Progenitor cell of endocrine pancreas (in vitro differentiated cells): ENCODE measurements at regions not wholly inside any gene's neighbourhood (a gene's known extent, or its start where the extent isn't known, plus 50 kb on each side); places are given as distances from the start of the nearest gene placed in this dataset.

Source experiments
- DNase-seq: peaks from one replicate; pipeline ENCODE4 v3.0.0; 2021; ENCODE audit warnings: low spot score; ENCODE audit not compliant: unreplicated experiment
- H3K27ac Mint-ChIP-seq: 2 replicates; pipeline ENCODE4 v1.8.0; 2021; ENCODE audit warnings: mild to moderate bottlenecking, moderate library complexity, mixed read lengths
- H3K27me3 Mint-ChIP-seq: 2 replicates; pipeline ENCODE4 v1.8.0; 2021; ENCODE audit warnings: mixed read lengths
- H3K36me3 Mint-ChIP-seq: 2 replicates; pipeline ENCODE4 v1.8.0; 2022; ENCODE audit warnings: mixed read lengths; ENCODE audit not compliant: insufficient read depth
- H3K4me1 Mint-ChIP-seq: 2 replicates; pipeline ENCODE4 v1.8.0; 2021; ENCODE audit warnings: low read depth, mixed read lengths
- H3K4me3 Mint-ChIP-seq: 2 replicates; pipeline ENCODE4 v1.8.0; 2021; ENCODE audit warnings: low read depth, mild to moderate bottlenecking, moderate library complexity, mixed read lengths
- H3K9me3 Mint-ChIP-seq: 2 replicates; pipeline ENCODE4 v1.8.0; 2021; ENCODE audit warnings: low read depth, mixed read lengths
- TF ChIP-seq, protein P1 (sequence below): fragments of 200-600 bp; sonication (generic); IDR thresholded peaks from one replicate; pipeline ENCODE4 v1.5.0; 2021; ENCODE audit warnings: antibody characterized with exemption, mild to moderate bottlenecking; ENCODE audit not compliant: unreplicated experiment

GRCh38 chr15:94778840-94779239 lies 547.5 kb downstream of the MCTP2 start:
- Mint-ChIP-seq H3K27ac (no peak overlapping the region), H3K4me3 (no peak overlapping the region), H3K9me3 (no peaks in the 10 kb centered on the region), H3K4me1 (peaks cover 1% of the 10 kb centered on the region), H3K27me3 (no peaks in the 10 kb centered on the region), H3K36me3 (no peaks in the 10 kb centered on the region)
- no peak for DNase-seq
- TF ChIP-seq, protein P1, sequence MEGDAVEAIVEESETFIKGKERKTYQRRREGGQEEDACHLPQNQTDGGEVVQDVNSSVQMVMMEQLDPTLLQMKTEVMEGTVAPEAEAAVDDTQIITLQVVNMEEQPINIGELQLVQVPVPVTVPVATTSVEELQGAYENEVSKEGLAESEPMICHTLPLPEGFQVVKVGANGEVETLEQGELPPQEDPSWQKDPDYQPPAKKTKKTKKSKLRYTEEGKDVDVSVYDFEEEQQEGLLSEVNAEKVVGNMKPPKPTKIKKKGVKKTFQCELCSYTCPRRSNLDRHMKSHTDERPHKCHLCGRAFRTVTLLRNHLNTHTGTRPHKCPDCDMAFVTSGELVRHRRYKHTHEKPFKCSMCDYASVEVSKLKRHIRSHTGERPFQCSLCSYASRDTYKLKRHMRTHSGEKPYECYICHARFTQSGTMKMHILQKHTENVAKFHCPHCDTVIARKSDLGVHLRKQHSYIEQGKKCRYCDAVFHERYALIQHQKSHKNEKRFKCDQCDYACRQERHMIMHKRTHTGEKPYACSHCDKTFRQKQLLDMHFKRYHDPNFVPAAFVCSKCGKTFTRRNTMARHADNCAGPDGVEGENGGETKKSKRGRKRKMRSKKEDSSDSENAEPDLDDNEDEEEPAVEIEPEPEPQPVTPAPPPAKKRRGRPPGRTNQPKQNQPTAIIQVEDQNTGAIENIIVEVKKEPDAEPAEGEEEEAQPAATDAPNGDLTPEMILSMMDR = no peak

GRCh38 chr15:94780166-94780565 lies 548.8 kb downstream of the MCTP2 start:
- H3K4me3 Mint-ChIP-seq = no peak overlapping the region
- H3K36me3 Mint-ChIP-seq = no peaks in the 10 kb centered on the region
- H3K4me1 Mint-ChIP-seq = peaks cover 1% of the 10 kb centered on the region
- no peak overlapping the region for H3K27ac Mint-ChIP-seq
- TF ChIP-seq, protein P1 = no peak
- DNase-seq = no peak
- H3K9me3 Mint-ChIP-seq = no peaks in the 10 kb centered on the region
- no peaks in the 10 kb centered on the region for H3K27me3 Mint-ChIP-seq

DNA sequence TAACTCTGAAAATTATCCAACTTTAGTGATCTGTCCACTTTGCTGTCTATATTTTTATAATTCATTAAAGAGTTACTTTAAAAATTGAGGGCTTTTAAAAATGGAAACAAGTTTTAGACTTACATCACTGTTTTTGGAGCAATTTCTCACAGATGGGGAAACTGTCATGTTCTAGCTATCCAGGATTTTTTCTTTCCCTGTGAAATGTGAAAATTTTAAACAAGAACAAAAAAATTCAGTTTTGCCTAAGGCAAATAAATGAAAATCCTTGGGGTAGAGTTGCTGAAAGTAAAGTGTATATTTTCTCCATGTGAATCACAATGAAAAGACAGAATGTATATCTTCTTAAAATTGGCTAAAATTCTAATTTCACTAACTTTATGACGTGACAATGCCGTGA lies 553.7 kb downstream of the MCTP2 start:
- no peak for DNase-seq
- no peaks in the 10 kb centered on the region for H3K9me3 Mint-ChIP-seq
- TF ChIP-seq, protein P1 = no peak
- peaks cover 2% of the 10 kb centered on the region for H3K4me1 Mint-ChIP-seq
- no peak overlapping the region for H3K4me3 Mint-ChIP-seq
- H3K27ac Mint-ChIP-seq = no peak overlapping the region
- H3K27me3 Mint-ChIP-seq = no peaks in the 10 kb centered on the region
- H3K36me3 Mint-ChIP-seq = no peaks in the 10 kb centered on the region

GRCh38 chr15:94791008-94791407 lies 559.6 kb downstream of the MCTP2 start:
- no peaks in the 10 kb centered on the region for H3K36me3 Mint-ChIP-seq
- H3K27ac Mint-ChIP-seq = no peak overlapping the region
- TF ChIP-seq, protein P1 = no peak
- no peak overlapping the region for H3K4me3 Mint-ChIP-seq
- peaks cover 8% of the 10 kb centered on the region for H3K27me3 Mint-ChIP-seq
- peaks cover 9% of the 10 kb centered on the region for H3K4me1 Mint-ChIP-seq
- H3K9me3 Mint-ChIP-seq = no peaks in the 10 kb centered on the region
- DNase-seq = no peak

DNA sequence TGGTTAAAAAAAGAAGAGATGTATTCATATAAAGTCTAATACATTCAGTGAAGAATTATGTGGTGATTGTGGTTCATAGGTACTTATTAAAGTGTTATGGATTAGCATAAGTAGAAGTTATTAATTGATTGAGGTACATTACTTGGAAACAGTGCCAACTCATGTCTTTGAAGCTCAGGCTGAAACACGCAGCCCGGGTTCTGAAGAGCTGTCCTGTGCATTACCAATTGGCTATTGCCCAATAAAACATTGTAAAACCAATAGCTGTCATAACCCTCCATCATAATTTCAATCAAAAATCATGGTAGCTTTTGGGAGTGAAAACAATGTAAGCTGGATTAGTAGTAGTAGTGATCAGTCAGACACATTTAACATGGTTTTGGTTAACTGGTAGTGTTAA lies 560.1 kb downstream of the MCTP2 start:
- H3K27ac Mint-ChIP-seq = no peak overlapping the region
- TF ChIP-seq, protein P1 = no peak
- peaks cover 8% of the 10 kb centered on the region for H3K27me3 Mint-ChIP-seq
- no peaks in the 10 kb centered on the region for H3K36me3 Mint-ChIP-seq
- H3K9me3 Mint-ChIP-seq = no peaks in the 10 kb centered on the region
- no peak overlapping the region for H3K4me3 Mint-ChIP-seq
- no peak for DNase-seq
- peaks cover 9% of the 10 kb centered on the region for H3K4me1 Mint-ChIP-seq

- H3K4me1 Mint-ChIP-seq = peaks cover 9% of the 10 kb centered on the region
- DNase-seq = no peak
- H3K4me3 Mint-ChIP-seq = no peak overlapping the region
- H3K9me3 Mint-ChIP-seq = peaks cover 2% of the 10 kb centered on the region
- peaks cover 8% of the 10 kb centered on the region for H3K27me3 Mint-ChIP-seq
- TF ChIP-seq, protein P1 = no peak
- no peaks in the 10 kb centered on the region for H3K36me3 Mint-ChIP-seq
- H3K27ac Mint-ChIP-seq = no peak overlapping the region
These were observed 560.8 kb downstream of the MCTP2 start for GRCh38 chr15:94792196-94792595.
